ENCODE measurements at regions not wholly inside any gene's neighbourhood (a gene's known extent, or its start where the extent isn't known, plus 50 kb on each side); places are given as distances from the start of the nearest gene placed in this dataset.
A peak's percentile ranks its signal among the peaks of the same experiment; 100 is the strongest.

DNA sequence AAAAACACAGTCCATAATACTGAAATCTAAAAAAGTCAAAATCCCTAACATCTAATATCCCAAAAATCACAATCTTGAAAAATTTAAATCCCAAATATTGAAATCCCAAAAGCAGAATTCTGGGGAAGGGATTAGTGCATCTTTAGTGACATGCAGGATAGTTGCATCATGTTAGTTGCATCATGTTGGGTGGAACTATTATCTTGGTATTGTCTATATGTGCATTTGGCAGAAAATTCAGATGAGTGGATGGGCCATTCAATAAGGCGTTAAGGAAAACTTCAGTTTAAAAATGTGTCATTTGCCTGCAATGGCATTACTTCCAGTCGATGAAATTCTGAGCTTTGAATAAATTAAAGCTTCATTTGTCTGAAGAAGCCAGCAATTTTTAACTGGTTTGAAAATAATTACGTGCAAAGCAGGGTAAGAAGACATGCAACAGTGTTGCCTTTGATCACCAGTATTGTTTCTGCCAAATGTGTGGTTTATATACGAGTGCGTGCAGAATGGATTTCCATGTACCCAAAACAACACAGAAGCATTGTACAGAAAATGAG, 221.4 kb upstream of the NFE2L3 start:
- DNase-seq: no peak

DNA sequence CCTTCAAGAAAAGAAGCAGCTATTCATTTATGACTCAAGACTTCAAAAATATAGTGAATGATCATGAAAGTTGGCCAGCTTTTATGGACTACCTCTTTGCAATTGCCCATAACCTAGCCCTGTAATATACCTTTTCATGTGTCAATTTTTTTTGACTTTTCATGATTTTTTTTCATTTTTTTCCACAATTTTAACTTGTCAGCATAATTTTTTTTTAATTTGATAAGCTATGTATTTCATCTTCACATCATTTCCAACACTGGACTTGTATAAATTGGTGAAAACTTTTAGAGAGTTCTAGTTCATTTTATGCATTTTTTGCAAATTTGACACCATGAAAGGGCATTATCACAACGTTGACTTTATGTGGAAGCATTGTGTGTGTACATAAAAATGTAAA, 220.8 kb upstream of the NFE2L3 start:
- DNase-seq: no peak

GRCh38 chr7:25933921-25934320, 218.1 kb upstream of the NFE2L3 start:
- DNase-seq: no peak

DNA sequence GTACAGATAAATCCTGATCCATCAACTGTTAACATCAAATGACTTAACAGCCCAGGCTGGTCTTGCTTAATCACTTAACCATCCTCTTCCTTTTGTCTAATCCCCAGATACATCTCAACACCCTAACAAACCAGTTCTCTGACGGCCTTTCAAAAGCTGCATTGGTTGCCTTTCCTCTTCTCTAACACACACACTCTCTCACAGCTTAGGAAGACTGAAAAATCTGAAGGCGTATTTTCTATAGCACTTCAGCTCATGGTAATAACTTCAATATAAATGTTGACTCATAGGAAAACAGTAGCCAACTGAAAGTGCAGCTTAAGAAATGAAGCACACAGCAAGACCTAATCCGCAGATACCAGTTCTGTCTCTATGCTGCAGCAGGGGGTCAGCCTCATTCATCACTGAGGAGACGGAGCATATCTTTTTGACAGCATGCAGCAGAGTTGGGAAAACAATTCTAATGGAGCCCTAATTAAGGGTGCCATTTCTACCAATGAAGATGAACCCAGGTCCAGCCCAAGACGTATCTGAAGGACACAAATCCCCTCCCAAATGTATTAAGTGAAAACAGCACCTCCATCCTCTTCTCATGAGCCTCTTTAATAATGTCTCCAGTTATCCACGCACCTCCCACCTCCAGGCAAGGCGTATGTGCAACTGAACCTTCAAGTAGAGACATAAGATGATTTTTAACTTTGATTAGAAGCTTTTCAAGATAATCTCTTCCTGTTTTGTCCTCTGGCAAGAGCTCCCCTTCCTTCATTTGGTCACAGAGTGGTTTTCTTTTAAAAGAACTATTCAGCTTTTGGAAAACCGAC, 211.7 kb upstream of the NFE2L3 start:
- DNase-seq: peak in 2 of 3 experiments; percentile 75 to 90

- DNase-seq: no peak
These were observed 207.1 kb upstream of the NFE2L3 start for GRCh38 chr7:25944777-25945515.

DNA sequence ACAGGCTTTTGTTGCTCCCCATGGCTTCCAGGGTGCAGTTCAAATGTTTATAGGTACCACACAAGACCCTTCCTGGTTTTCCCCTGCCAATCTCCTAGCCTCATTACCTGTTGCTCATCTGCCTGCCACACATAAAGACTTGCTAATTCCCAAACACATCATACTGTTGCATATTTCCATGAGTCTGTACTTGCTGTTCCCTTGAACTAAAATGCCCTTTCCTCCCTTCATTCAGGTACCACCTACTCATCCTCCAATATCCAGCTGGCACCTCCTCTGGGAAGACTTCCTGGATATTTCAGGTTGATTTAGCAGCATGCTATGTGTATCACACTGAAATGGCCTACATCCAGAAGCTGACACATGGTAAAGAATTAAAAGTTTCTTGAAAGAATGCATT, 206.4 kb upstream of the NFE2L3 start:
- DNase-seq: no peak

- DNase-seq: no peak
These were observed 205.8 kb upstream of the NFE2L3 start for GRCh38 chr7:25946181-25946580.

DNA sequence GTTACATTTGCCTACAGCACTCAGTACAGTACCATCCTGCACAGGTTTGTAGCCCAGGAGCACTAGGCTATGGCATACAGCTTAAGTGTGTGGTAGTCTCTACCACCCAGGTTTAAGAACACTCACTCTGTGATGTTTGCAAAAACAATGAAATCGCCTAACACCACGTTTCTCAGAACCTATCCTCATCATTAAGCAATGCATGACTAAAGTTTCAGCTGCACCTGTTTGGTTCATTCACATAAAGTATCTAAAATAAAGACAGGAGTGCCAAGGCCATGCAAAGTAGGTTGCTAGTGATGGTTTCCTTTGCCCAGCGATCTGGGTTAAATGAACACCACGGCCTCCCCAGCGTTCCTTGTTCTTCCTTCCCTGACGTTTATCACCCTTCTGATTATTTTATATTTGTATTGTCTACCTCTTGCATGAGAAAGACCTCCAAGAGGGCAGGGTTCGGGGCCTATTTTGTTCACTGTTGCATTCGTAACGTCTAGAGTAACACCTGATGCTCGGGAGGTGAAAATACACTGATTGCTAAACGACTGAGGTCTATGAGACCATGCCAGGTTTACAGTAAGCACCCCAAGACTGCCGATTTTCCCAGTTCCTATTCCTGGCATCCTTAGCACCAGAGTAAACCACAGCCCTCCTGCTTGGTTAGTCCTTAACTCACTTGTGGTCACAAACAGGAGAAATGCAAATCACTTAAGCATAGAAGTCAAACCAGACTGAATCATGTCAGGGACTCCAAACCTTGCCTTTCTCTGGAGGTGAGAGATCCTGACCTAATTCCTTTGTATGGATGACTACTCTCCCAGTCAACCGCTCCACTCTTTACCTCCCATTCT, 204.1 kb upstream of the NFE2L3 start:
- no peak for DNase-seq

DNA sequence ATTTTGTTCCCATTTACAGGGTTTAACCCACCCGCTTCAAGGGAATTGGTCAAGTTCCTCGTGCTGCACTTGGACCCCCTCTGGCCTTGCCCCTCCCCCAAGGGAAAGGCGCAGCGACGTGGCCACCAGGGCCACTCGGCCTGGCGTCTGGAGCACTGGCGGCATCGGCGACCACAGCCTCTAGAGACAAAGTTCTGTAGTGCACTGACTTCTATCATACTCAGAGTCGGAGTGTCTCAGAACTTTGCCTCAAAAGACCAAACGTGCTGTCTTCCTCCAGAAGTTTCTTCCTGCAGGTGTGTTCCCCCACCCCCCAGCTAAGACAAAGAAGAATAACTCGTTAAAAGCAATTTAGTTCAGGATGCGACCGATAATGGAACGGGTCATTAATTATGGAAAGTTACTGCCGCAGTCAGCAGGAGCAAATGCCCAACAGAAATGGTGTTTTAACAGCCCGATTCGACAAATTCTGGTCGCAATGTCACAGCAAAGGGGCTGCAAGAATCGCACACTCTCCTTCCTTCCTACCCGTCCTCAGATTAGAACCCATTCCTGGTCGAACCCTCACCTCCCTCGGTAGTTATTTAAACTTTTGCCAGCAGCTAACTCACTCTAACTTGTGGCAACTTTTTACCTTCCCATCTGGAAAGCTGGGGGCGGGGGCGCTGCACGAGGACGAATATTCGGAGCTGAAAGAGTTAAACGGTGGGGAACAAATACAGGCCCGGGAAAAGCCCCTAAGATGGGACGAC, 202.1 kb upstream of the NFE2L3 start:
- DNase-seq: no peak

- DNase-seq: peak; percentile 93 to 98 (median 97)
These were observed 201.2 kb upstream of the NFE2L3 start for GRCh38 chr7:25950488-25951413.

GRCh38 chr7:25951414-25952260, 200.4 kb upstream of the NFE2L3 start:
- peak; percentile 64 to 98 (median 90) for DNase-seq

- peak; percentile 68 to 91 (median 86) for DNase-seq
These were observed 199.5 kb upstream of the NFE2L3 start for GRCh38 chr7:25952261-25953057.

GRCh38 chr7:25953859-25954258, 198.1 kb upstream of the NFE2L3 start:
- peak in 1 of 3 experiments; percentile 38 for DNase-seq

DNA sequence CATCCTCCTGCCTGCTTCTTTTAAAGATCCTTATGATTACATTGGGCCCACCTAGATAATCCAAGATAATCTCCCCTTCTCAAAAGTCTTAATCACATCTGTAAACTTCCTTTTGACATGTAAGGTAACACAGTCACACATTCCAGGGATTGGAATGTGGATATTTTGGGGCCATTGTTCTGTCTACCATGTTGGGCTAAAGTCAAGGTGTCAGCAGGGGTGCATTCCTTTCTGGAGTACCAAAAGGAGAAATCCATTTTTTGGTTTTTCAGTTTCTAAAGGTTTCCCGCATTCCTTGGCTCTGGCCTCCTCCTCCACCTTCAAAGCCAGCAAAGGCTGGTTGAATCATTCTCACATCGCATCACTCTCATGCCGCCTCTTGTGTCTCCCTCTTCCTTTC, 197.6 kb upstream of the NFE2L3 start:
- DNase-seq: no peak

DNA sequence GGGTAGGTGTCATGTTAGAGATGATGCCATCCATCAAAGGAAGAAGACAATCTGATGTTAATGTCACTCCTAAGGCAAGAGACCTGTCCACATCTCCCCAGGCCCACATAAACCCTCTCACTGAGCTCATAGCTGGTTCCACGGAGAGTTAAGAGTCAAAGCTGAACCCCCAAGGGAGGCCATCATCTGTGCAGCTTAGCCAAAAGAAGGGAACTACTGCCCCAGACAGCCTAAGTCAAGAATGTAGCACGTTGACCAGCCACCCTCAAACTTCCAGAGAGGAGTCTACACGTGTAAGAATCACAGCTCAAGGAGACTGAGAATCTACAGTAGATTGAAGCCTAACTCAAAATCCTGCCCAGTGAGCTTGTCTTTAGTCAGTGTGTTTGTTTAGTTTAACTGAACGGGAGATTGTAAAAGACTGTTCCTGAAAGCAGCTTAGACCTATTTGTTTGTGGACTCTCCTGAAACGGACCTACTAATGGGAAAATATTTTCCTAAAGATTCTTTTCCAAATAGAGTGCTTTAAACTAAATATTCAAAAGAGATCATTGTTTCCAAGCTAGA, 192.7 kb upstream of the NFE2L3 start:
- no peak for DNase-seq

DNA sequence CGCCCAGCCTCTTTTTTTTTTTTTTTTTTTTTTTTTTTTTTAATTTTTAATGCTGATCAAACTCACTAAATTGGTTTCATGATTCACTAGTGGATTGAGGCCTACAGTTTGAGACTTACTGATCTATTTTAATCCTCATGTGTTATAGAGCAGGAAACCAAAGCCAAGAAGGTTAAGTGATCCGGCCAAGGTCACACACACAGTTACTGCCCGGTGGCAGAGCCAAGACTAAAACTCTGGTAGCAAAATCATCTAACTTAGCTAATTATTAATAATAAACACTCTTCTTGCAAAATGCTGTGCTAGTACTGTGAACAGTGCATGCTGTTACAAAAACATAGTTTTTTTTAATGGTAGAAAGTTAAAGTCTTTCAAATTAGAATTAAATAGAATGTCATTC, 188.3 kb upstream of the NFE2L3 start:
- no peak for DNase-seq

DNA sequence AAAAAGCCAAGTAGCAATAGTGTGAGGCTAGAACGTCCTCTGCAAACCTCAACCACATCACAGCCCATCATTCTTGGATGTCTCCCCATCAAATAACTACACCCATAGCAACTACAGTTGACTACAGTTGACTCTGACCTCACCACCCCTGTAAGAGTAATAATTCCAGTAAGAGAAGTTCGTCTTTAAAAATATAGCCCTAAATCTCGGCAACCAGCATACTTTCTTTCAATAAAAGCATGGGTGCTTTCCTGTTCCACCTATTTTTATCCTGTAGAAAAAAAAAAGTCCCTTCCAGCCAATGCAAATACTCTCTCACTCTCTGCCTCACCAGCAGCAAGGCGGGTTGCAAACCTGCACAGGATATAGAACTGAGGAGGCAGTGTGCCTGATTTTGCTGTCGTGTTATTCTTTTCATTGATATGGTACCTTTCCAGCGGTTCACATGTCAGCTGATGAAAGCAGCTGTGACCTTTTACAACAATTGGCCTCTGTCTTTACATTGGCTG, 187.5 kb upstream of the NFE2L3 start:
- no peak for DNase-seq

GRCh38 chr7:25965405-25966123, 186.4 kb upstream of the NFE2L3 start:
- DNase-seq: no peak

Measured in NCI-H1417 (cell line).